Gastrocnemius medialis (tissue), 4 donors: ENCODE measurements at regions not wholly inside any gene's neighbourhood (a gene's known extent, or its start where the extent isn't known, plus 50 kb on each side); places are given as distances from the start of the nearest gene placed in this dataset.

Source experiments
- ATAC-seq, 2 donors: fragments of 150-250 bp; one replicate each; pipeline ENCODE4 v1.9.1; 2016
- DNase-seq, 2 donors: peaks; one replicate each; pipeline ENCODE4 v3.0.0-alpha.2; 2019
- H3K27ac ChIP-seq, 4 donors: fragments of 200-600 bp; sonication (generic); 1 replicate in 1 of 4; 2 replicates in 3 of 4; pipeline ENCODE4 v1.5.1; 2016 to 2018; ENCODE audit warnings: mild to moderate bottlenecking in 2 of 4, moderate library complexity in 1 of 4
- H3K27me3 ChIP-seq, 3 donors: fragments of 200-600 bp; sonication (generic) in 2 of 3; 1 replicate in 1 of 3; 2 replicates in 2 of 3; pipeline versions ENCODE4 v1.5.1 to v1.6.0; 2016 to 2019; ENCODE audit warnings: mild to moderate bottlenecking in 1 of 3, moderate library complexity in 1 of 3
- H3K36me3 ChIP-seq, 2 donors: fragments of 200-600 bp; sonication (generic) in 1 of 2; one replicate each; pipeline ENCODE4 v1.5.1; 2017 to 2018
- H3K4me1 ChIP-seq, 2 donors: fragments of 200-600 bp; sonication (generic) in 1 of 2; one replicate each; pipeline ENCODE4 v1.5.1; 2016 to 2017; ENCODE audit warnings: mild to moderate bottlenecking in 2 of 2
- H3K4me3 ChIP-seq, 4 donors: fragments of 200-600 bp; sonication (generic) in 3 of 4; 1 replicate in 1 of 4; 2 replicates in 3 of 4; pipeline ENCODE4 v1.5.1; 2016 to 2019; ENCODE audit warnings: mild to moderate bottlenecking in 2 of 4
- H3K9me3 ChIP-seq, 3 donors: fragments of 200-600 bp; sonication (generic) in 2 of 3; 1 replicate in 1 of 3; 2 replicates in 2 of 3; pipeline ENCODE4 v1.5.1; 2016 to 2019
- POLR2A ChIP-seq, 2 donors: fragments of 450-650 bp; IDR thresholded peaks; one replicate each; pipeline ENCODE4 v1.6.1; 2017; ENCODE audit warnings: antibody characterized with exemption in 2 of 2, mild to moderate bottlenecking in 2 of 2, moderate library complexity in 2 of 2
- in situ Hi-C, 4 donors: fragments of 200-750 bp; cut with MboI; loops; one replicate each; pipeline versions ENCODE4 v1.15.0 to v1.8.0; 2017; ENCODE audit warnings: low sequenced_read_pairs in 4 of 4
- intact Hi-C: fragments of 100-400 bp; cut with DNase I; formaldehyde crosslinking; loops from one replicate; pipeline ENCODE4 v1.15.1; 2023; ENCODE audit warnings: low total_unique reads
- TF ChIP-seq, protein P1 (sequence below), 5 experiments: fragments of 450-650 bp in 3 of 5; fragments of 200-600 bp in 2 of 5; sonication (generic) in 2 of 5; IDR thresholded peaks in 4 of 5; conservative IDR thresholded peaks in 1 of 5; 1 replicate in 4 of 5; 2 replicates in 1 of 5; pipeline ENCODE4 v1.5.1; 2016 to 2019; ENCODE audit warnings: antibody characterized with exemption in 5 of 5, mild to moderate bottlenecking in 3 of 5, moderate library complexity in 3 of 5

DNA sequence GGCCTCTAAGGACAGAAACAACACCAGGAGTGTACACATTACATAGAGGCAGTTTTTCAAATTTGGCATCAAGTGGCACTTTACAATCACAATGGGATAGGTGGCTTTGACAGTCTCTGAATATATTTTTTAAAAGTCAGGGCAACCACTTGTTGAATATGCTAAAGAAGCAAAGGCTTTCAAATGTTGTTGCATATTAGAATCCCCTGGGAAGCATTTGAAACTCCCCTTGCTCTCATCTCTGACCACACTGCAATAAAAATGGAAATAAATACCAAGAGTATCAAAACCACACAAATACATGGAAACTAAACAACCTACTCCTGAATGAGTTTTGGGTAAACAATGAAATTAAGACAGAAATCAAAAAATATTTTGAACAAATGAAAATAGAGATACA is 106.5 kb upstream of the RAB11FIP2 start:
- Histone ChIP-seq H3K9me3 (no peaks in the 10 kb centered on the region), H3K27me3 (no peaks in the 10 kb centered on the region), H3K36me3 (no peaks in the 10 kb centered on the region), H3K4me1 (no peaks in the 10 kb centered on the region), H3K27ac (no peak overlapping the region), H3K4me3 (no peak overlapping the region)
- DNase-seq: no peak
- intact Hi-C loops (no loop called here), in situ Hi-C loops (no loop called here)
- no peak for ATAC-seq
- no peak for TF ChIP-seq POLR2A (IDR thresholded peaks at IDR 0.05)
- TF ChIP-seq, protein P1, sequence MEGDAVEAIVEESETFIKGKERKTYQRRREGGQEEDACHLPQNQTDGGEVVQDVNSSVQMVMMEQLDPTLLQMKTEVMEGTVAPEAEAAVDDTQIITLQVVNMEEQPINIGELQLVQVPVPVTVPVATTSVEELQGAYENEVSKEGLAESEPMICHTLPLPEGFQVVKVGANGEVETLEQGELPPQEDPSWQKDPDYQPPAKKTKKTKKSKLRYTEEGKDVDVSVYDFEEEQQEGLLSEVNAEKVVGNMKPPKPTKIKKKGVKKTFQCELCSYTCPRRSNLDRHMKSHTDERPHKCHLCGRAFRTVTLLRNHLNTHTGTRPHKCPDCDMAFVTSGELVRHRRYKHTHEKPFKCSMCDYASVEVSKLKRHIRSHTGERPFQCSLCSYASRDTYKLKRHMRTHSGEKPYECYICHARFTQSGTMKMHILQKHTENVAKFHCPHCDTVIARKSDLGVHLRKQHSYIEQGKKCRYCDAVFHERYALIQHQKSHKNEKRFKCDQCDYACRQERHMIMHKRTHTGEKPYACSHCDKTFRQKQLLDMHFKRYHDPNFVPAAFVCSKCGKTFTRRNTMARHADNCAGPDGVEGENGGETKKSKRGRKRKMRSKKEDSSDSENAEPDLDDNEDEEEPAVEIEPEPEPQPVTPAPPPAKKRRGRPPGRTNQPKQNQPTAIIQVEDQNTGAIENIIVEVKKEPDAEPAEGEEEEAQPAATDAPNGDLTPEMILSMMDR (IDR thresholded peaks at IDR 0.05 in 4 of 5, conservative IDR thresholded peaks at IDR 0.05 in 1 of 5): no peak

DNA sequence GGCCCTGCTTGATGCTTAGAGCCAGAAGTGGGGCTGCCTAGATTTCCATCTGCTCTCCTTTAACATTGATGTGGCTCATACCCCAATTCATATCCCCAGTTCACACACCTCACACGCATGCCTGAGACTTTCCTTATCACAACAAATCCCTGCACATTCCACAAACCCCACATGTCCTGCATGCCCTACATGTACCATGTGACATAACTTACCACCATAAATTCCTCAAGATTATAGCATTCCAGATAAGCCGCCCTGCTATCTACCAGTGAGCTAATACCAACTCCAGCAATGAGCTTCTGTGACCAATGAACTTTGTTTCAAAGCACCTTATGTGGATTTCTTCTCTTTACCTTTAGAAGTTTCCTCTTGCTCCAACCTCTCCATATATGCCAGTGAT is 104.7 kb upstream of the RAB11FIP2 start:
- intact Hi-C loops: no loop called here

DNA sequence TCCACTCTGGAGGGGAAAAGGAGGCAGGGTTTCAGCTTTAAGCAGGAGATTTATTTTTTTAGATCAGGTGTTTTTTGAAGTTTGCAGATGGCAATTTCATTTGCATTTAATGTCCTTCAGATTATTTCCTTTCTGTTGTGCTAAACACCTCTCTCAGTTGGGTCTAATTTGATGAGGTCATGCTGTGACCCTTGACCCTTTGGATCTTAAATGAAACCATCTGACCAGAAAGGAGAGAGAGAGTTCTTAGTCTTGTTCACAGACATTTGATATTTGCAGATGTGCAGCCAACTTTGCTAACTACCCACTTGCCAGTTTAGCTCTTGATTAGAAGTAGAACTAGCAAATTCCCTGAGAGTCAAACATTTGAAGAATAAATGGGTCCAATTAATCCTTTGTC is 101.5 kb upstream of the RAB11FIP2 start:
- no peaks in the 10 kb centered on the region for H3K36me3 ChIP-seq
- DNase-seq (no peak), ATAC-seq (no peak)
- no peaks in the 10 kb centered on the region for H3K27me3 ChIP-seq
- no peaks in the 10 kb centered on the region for H3K9me3 ChIP-seq
- H3K27ac ChIP-seq: no peak overlapping the region
- intact Hi-C loops (no loop called here), in situ Hi-C loops (no loop called here)
- TF ChIP-seq, protein P1 (IDR thresholded peaks at IDR 0.05 in 4 of 5, conservative IDR thresholded peaks at IDR 0.05 in 1 of 5): no peak
- TF ChIP-seq POLR2A (IDR thresholded peaks at IDR 0.05): no peak
- no peaks in the 10 kb centered on the region for H3K4me1 ChIP-seq
- no peak overlapping the region for H3K4me3 ChIP-seq

More for the DNA sequence above, 104.7 kb upstream of the RAB11FIP2 start:
- no peaks in the 10 kb centered on the region for H3K36me3 ChIP-seq
- in situ Hi-C loops: no loop called here
- H3K27ac ChIP-seq: no peak overlapping the region
- no peak overlapping the region for H3K4me3 ChIP-seq
- no peak for DNase-seq
- TF ChIP-seq, protein P1 (IDR thresholded peaks at IDR 0.05 in 4 of 5, conservative IDR thresholded peaks at IDR 0.05 in 1 of 5): no peak
- no peak for TF ChIP-seq POLR2A (IDR thresholded peaks at IDR 0.05)
- no peaks in the 10 kb centered on the region for H3K9me3 ChIP-seq
- H3K27me3 ChIP-seq: no peaks in the 10 kb centered on the region
- no peaks in the 10 kb centered on the region for H3K4me1 ChIP-seq
- ATAC-seq: no peak

DNA sequence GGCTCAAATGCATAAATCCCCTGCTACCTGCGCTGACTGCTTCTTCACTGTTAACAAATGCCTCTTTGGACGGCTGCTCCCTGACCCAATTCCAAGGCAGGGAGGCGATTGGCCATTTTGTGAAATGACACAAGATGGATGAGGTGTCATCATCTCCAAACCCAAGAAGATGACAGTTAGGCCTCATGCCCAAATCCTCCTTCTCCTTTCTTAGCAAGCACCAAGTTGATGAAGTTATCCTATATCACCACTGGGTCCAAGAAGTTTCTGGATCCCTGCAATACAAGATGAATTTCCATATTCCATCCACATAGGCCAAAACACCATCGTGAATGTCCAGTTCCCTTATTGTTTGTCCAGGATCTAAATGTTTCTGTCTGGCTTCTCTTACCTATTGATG is 98.5 kb upstream of the RAB11FIP2 start:
- Histone ChIP-seq H3K36me3 (no peaks in the 10 kb centered on the region), H3K4me3 (no peak overlapping the region), H3K9me3 (no peaks in the 10 kb centered on the region), H3K27ac (no peak overlapping the region), H3K4me1 (no peaks in the 10 kb centered on the region), H3K27me3 (no peaks in the 10 kb centered on the region)
- in situ Hi-C loops (no loop called here), intact Hi-C loops (no loop called here)
- no peak for ATAC-seq
- no peak for TF ChIP-seq POLR2A (IDR thresholded peaks at IDR 0.05)
- TF ChIP-seq, protein P1 (IDR thresholded peaks at IDR 0.05 in 4 of 5, conservative IDR thresholded peaks at IDR 0.05 in 1 of 5): no peak
- no peak for DNase-seq

DNA sequence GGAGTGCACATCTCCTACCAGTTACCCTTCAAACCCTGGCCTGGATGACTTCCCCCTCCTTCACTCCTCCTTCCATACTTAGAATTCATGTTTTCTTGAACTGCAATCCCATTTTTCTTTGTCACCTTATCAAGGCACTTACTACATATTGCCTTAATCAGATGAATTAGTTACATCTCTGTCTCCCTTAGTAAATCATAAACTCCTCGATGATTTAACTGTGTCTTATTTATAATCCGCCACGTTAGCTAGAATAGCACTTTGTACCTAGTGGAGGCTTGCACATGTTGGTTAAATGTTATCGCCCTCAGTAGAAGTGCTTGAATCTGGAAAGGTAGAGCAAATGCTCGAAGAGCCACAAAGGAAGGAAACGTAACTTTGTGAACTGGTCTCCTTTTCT is 94.7 kb upstream of the RAB11FIP2 start:
- ATAC-seq (no peak), DNase-seq (no peak)
- Histone ChIP-seq H3K4me1 (no peaks in the 10 kb centered on the region), H3K27ac (no peak overlapping the region), H3K27me3 (no peaks in the 10 kb centered on the region), H3K4me3 (no peak overlapping the region), H3K36me3 (no peaks in the 10 kb centered on the region), H3K9me3 (no peaks in the 10 kb centered on the region)
- intact Hi-C loops: no loop called here
- in situ Hi-C loops: no loop called here
- no peak for TF ChIP-seq POLR2A (IDR thresholded peaks at IDR 0.05)
- TF ChIP-seq, protein P1 (IDR thresholded peaks at IDR 0.05 in 4 of 5, conservative IDR thresholded peaks at IDR 0.05 in 1 of 5): no peak
